Activated CD4-positive, alpha-beta T cell treated with anti-CD3 and anti-CD28 coated beads, Interleukin-2, amount 50 U/mL, for 24 hours (primary cell): ENCODE measurements at regions not wholly inside any gene's neighbourhood (a gene's known extent, or its start where the extent isn't known, plus 50 kb on each side); places are given as distances from the start of the nearest gene placed in this dataset.

ENCODE experiments used
- DNase-seq, 2 donors: peaks; one replicate each; pipeline ENCODE4 v3.0.0-alpha.2; 2020; ENCODE audit warnings: low read depth in 1 of 2, low spot score in 1 of 2

DNA sequence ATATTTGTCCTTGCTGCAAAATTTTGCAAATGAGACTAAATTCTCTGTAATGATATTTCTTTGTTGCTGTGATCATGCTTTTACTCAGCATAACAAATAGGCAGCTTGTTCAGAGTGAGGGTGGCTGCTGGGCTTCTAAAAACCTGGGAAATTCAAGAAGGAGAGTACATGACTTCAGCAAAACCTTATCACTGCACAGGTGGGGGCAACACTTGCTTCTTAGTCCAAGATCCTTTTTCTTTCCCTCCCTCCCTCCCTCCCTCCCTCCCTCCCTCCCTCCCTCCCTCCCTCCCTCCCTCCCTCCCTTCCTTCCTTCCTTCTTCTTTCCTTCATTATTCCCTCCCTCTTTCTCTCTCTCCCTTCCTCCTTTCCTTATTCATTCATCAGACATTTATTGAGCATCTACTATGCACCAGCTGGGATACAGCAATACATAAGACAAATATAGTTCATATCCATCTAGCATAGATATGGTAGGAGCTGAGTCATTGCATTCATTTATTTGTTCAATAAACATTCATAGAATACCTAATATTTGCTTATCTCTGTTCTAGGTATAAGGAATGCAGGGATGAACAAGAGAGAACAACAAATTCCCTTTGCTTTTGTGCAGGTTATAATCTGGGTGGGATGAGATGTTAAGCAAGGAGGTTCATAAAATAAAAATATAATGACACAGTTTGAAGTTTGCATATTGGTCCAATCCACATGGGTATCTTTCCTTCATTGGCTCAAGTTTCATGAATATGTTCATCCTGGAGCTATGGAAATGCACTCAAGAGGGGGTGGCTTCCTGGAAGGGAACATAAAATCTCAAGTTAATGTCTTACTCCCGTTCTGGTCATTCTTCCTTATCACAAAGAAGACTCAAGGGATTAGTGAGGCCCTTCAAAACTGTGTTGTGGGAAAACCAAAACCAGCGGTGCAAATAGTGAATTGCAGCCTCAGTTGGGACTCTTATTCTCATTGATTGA lies 210.7 kb downstream of the PDCD6IP start:
- DNase-seq: no peak

- DNase-seq: no peak
Observed at GRCh38 chr3:34011171-34012101, 213.0 kb downstream of the PDCD6IP start.

DNA sequence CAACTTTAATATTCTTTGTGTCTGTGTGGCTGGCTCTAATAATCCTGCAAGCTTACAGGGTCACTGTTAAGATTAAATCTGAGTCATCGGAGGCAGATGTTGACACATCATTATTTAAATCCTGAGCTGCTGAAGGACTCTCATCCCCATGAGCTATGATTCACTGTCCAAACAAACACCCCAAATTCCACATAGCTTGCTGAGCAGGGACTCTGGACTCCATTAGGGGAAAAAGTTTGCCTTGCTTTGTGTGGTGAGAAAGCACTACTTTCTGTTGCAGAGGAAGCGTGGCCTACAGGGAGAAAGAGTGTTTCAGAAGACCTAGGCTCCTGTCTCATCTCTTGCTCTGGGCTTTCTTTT lies 213.7 kb downstream of the PDCD6IP start:
- no peak for DNase-seq

- DNase-seq: no peak
Observed at GRCh38 chr3:34013818-34014570, 215.6 kb downstream of the PDCD6IP start.

DNA sequence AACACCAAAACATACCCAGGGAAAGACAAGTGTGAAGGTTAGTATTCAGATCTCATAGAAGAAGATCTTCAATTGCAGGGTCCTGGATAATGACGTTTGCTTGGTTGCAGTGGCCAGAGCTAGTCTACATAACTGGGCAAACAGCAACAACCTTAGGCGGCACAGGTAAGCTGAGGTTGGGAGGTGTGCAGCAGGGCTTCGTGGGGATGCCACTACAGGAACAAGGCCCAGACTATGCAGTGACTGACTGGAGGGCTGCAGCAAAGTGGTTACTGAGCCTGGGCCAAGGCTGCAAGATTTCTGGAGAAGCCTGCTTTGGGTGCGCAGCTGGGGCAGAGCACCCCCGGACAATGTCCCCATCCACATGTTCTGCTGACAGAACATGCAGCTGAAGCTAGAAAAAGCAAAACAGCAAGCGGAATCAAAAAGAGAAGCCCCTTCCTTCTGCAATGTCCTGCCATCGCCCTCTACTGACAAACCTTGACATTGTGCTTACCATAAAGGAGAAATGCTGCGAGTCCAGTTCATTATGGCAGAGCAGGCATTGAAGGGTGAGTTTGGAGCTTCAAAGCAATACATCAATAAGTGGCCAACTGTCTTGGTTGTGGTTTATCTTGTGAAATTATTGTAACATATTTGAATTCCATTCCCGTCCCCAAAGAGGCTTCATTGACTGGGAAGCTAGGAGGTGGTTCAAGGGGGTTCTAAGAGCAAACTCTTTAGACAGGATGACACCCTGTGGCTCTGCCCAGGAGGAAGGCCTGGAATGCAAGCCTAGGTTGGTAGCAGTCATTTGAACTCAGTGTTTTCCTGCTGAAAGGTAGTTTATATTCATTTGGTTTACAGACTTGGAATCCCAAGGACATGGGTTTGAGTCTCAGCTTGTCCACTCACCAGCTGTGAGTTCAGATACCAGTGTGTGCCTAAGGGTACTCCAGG lies 217.0 kb downstream of the PDCD6IP start:
- no peak for DNase-seq

GRCh38 chr3:34016925-34017587 lies 218.6 kb downstream of the PDCD6IP start:
- DNase-seq: no peak

DNA sequence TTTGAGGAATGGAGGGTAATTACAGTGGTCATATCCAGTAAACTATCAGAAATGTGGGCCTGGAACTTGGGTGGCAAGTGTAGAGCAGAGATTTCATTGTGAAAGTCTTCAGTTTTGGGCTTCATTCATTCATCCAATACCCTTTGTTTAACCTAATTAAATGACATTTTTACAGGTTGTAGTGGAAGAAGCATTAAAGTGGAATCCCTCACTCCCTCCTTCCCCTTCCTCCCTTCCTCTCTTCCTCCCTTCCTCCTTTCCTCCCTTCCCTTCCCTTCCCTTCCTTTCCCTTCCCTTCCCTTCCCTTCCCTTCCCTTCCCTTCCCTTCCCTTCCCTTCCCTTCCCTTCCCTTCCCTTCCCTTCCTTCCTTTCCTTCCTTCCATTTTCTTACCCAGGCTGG lies 219.3 kb downstream of the PDCD6IP start:
- DNase-seq: no peak

DNA sequence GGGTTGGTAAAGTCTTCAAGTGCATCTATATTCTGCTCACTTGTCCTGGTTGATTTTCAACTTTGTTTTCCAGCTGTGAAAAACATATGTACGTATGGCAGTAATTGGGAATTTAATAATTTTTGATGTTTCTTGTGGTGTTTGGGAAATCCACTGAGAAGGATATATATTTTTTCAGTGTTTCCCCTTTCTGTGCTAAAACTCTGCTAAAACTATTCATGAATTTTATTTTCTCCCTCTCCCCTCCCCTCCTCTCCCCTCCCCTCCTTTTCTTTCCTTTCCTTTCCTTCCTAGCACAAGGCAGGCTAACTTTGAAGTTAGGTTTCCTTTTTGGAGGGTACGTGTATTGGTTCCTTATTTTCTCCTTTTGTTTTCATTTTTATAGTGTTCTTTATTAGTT lies 220.7 kb downstream of the PDCD6IP start:
- DNase-seq: no peak

DNA sequence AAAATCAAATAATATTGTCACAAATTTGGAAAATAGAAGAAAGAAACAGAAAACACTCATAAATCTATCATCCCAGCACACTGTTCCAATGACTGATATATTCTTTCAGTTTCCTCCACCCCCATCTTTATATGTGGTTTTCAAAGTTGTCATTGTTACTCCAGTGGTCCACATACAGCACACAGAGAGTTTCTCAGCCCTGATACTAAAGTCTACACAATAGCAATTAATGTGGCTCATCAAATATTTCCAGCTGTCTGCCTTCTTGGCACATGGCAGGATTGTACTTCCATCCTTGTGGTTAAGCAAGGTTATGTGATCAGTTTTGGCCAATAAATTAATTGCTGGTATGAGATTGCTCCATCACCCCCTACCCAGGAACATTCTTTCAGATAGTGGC lies 221.7 kb downstream of the PDCD6IP start:
- no peak for DNase-seq

GRCh38 chr3:34020726-34021680 lies 222.6 kb downstream of the PDCD6IP start:
- no peak for DNase-seq

GRCh38 chr3:34022147-34022546 lies 223.7 kb downstream of the PDCD6IP start:
- no peak for DNase-seq

GRCh38 chr3:34024447-34025240 lies 226.2 kb downstream of the PDCD6IP start:
- DNase-seq: no peak

DNA sequence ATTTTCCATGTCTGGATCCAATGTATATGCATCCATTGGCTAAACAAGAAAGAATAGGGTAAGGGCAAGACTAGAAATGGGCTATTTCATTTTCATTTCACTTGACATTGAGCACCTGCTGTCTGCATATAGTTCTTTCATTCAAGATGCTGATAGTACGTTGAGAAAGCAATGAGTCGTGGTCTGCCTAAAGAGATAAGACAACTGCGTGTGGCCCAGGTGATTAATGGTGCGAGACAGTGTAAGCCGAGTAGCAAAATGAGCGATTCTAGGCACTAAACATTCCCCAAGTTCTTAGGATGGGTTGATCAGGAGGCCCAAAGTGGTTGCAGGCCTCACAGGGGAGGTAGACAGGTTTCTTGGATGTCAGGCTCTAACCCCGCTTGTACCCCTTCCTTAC lies 235.4 kb downstream of the PDCD6IP start:
- no peak for DNase-seq

DNA sequence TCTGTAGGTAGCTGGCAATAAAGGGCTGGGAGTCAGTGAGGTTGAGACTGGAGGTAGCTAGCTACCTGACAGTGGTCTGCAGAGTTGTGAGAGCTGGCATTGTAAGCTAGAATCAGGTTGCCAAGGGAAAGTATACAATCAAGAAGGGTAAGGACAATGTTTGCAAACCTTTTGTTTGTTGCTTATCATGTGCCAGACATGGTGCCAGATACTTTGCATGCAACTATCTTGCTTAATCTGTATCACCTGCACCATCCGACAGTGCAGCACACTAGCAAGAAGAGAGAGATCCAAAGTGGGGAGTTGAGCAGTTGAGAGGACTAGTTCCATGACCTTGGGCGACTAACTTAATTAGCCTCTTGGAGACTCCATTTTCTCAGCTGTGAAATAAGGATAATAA lies 236.4 kb downstream of the PDCD6IP start:
- DNase-seq: no peak

DNA sequence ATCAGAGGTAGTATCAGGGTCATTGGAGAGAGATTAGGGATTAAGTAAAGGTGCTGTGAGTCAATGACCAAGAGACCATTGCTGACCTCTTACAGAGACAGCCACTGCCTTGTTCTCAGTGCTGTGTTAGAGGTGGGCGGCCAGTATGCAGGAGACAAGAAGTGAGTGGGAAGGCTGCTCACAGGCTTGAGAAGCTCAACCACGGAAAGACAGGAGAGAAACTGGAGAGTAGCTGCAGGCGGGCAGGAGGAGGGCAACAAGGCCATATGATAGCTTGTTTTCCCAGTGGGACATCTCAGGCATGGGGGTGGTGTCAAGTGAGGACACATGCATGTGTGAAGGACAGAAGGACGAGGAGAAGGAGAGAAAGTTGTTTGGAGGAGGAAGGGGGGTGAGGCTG lies 237.3 kb downstream of the PDCD6IP start:
- no peak for DNase-seq

GRCh38 chr3:34037260-34037659 lies 238.8 kb downstream of the PDCD6IP start:
- no peak for DNase-seq

DNA sequence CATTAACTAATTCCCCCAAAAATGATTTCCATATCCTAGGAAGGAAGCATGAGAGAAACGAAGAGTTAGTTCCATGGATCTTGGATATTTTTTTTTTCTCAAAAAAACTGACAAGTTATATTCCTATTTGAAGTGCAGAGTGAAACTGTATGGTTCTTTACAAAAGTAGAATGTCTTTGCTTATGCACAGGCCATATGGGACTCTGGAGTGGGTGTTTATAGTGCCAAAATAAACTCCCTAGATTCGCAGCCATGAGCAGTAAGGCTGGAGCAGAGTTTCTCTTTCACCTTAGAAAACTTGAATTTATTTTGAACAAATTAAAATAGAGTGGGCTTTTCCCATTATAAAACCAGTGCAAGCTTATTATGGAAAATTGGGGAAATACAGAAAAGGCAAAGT lies 239.7 kb downstream of the PDCD6IP start:
- no peak for DNase-seq

DNA sequence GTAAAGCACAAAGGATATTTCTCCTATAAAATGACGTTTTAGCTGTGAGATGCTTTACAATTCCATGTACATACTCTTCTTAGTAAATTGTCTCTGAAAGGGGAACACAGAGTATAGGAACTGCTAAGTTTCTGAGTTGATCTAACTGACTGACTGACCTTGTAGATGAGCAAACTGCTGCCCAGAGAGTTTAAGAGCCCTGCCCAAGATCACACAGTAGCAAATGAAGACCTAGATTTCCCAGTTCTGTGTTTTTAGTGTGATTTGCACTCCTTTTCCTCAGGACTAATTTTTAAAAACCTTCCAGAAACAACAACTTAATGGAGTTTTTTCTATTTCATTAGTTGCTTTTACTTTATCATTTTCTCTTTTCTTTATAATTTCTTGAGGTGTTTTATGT lies 247.7 kb downstream of the PDCD6IP start:
- DNase-seq: no peak
